HepG2 (cell line): ENCODE measurements at regions not wholly inside any gene's neighbourhood (a gene's known extent, or its start where the extent isn't known, plus 50 kb on each side); places are given as distances from the start of the nearest gene placed in this dataset.
"Not testable (repeated sequence)": the region's sequence is repeated elsewhere in the genome, so short reads cannot be mapped to it uniquely, and the experiment has no call there.

ENCODE experiments used
- ATAC-seq: fragments of 200-7000 bp; cut with Tn5 transposase; 3 replicates; pipeline ENCODE4 v1.9.1; 2020; ENCODE audit warnings: mild to moderate bottlenecking, moderate library complexity
- BruUV-seq: library from RNA; stranded (reverse); fragments of 400-500 nt; replicated peaks from 2 replicates; lab custom pipeline; 2021; lab: Mats Ljungman, UMichigan
- CTCF ChIA-PET: fragments of 300-600 bp; formaldehyde crosslinking; extraction: SDS; loops from one replicate; lab custom pipeline; 2021; ENCODE audit warnings: low total read pairs, inconsistent platforms, low intra/inter-chr PET ratio; lab: Yijun Ruan, JAX
- POLR2A ChIA-PET: fragments of 350-600 bp; sonication (Branson Sonifier 250); formaldehyde crosslinking; loops from one replicate; lab custom pipeline; 2020; ENCODE audit warnings: antibody characterized with exemption, inconsistent platforms; lab: Yijun Ruan, JAX
- DNase-seq: peaks from one replicate; pipeline ENCODE4 v3.0.0-alpha.2; 2015; ENCODE audit warnings: low spot score
- FAIRE-seq: peaks from 3 replicates; lab custom pipeline; 2011; peaks lifted over from hg19 to GRCh38; lab: Jason Lieb, UNC
- H2AFZ ChIP-seq: one replicate; pipeline ENCODE4 v1.6.1; 2011; ENCODE audit warnings: low read length, inconsistent platforms
- H3K27ac ChIP-seq: fragments of 300-600 bp; 3 replicates; pipeline ENCODE4 v1.8.0; 2011; ENCODE audit warnings: mixed run types, mild to moderate bottlenecking, mixed read lengths, low read length, inconsistent platforms; ENCODE audit not compliant: insufficient read depth; ENCODE audit errors: extremely low read length
- H3K27me3 ChIP-seq, 2 experiments: fragments of 200-600 bp in 1 of 2; 2 replicates in 1 of 2; 3 replicates in 1 of 2; pipeline versions ENCODE4 v1.6.0 to v1.8.0; 2011; ENCODE audit warnings: low read length in 2 of 2, mild to moderate bottlenecking in 2 of 2, moderate library complexity in 2 of 2, inconsistent platforms in 1 of 2; ENCODE audit not compliant: insufficient read depth in 2 of 2, control insufficient read depth in 1 of 2
- H3K36me3 ChIP-seq, 2 experiments: fragments of 200-600 bp in 1 of 2; replicated peaks in 1 of 2; 2 replicates in 1 of 2; 3 replicates in 1 of 2; pipeline versions ENCODE4 v1.5.1 to v1.8.0; 2011; ENCODE audit warnings: low read length in 2 of 2, inconsistent platforms in 1 of 2; ENCODE audit not compliant: insufficient read depth in 2 of 2, control insufficient read depth in 1 of 2
- H3K4me1 ChIP-seq: 2 replicates; pipeline ENCODE4 v1.5.1; 2012; ENCODE audit warnings: low read length, inconsistent platforms; ENCODE audit not compliant: insufficient read depth
- H3K4me2 ChIP-seq: 2 replicates; pipeline ENCODE4 v1.6.0; 2011; ENCODE audit warnings: low read depth, low read length, inconsistent platforms
- H3K4me3 ChIP-seq, 3 experiments: fragments of 200-600 bp in 1 of 3; sonication (generic), shearing (Covaris generic) in 1 of 3; replicated peaks in 1 of 3; 2 replicates each; pipeline ENCODE4 v1.5.1; 2011 to 2016; ENCODE audit warnings: low read length in 3 of 3, inconsistent platforms in 2 of 3, low read depth in 2 of 3, mild to moderate bottlenecking in 2 of 3, control low read depth in 1 of 3, mixed read lengths in 1 of 3; ENCODE audit not compliant: insufficient read depth in 1 of 3
- H3K79me2 ChIP-seq: one replicate; pipeline ENCODE4 v1.6.1; 2011; ENCODE audit warnings: low read length, inconsistent platforms; ENCODE audit not compliant: insufficient read depth
- H3K9ac ChIP-seq: 2 replicates; pipeline ENCODE4 v1.6.0; 2011; ENCODE audit warnings: mild to moderate bottlenecking, low read depth, low read length, inconsistent platforms; ENCODE audit not compliant: insufficient read depth
- H3K9me3 ChIP-seq: 2 replicates; pipeline ENCODE4 v1.5.1; 2012; ENCODE audit warnings: mild to moderate bottlenecking, low read length
- H4K20me1 ChIP-seq: 2 replicates; pipeline ENCODE4 v1.6.0; 2011; ENCODE audit warnings: inconsistent platforms, mild to moderate bottlenecking, low read length, moderate library complexity; ENCODE audit not compliant: insufficient read depth
- ARID2 ChIP-seq: sonication (generic); formaldehyde crosslinking; IDR thresholded peaks from 2 replicates; pipeline ENCODE4 v1.8.1; 2022; ENCODE audit warnings: mild to moderate bottlenecking, missing genetic modification reagents, borderline replicate concordance
- EED ChIP-seq: sonication (generic); formaldehyde crosslinking; IDR thresholded peaks from 2 replicates; pipeline ENCODE4 v1.5.0; 2020; ENCODE audit warnings: mild to moderate bottlenecking, missing genetic modification reagents
- FOXO1 ChIP-seq: sonication (generic); formaldehyde crosslinking; IDR thresholded peaks from 2 replicates; pipeline ENCODE4 v1.4.0; 2020; ENCODE audit warnings: missing genetic modification reagents
- IRX3 ChIP-seq: sonication (generic); formaldehyde crosslinking; IDR thresholded peaks from 2 replicates; pipeline ENCODE4 v1.8.1; 2023; ENCODE audit warnings: mild to moderate bottlenecking, low read depth, missing genetic modification reagents, borderline replicate concordance
- ZNF775 ChIP-seq: sonication (generic); formaldehyde crosslinking; IDR thresholded peaks from 2 replicates; pipeline ENCODE4 v1.4.0; 2020; ENCODE audit warnings: missing genetic modification reagents, mild to moderate bottlenecking, moderate library complexity, borderline replicate concordance
- WGBS: methylation state at CpG from one replicate; pipeline ENCODE4 v1.1.6; 2017; ENCODE audit warnings: low lambda C conversion rate; 5-methylcytosine and 5-hydroxymethylcytosine counted together
- in situ Hi-C: cut with HindIII; loops from 2 replicates; pipeline ENCODE4 v1.10.0; 2017; ENCODE audit warnings: low pct_unique_long_range_greater_than_20kb; ENCODE audit not compliant: extremely low pct_ligation_motif_present
- intact Hi-C: fragments of 100-400 bp; cut with micrococcal nuclease; formaldehyde crosslinking; loops from one replicate; pipeline ENCODE4 v1.10.0; 2022; ENCODE audit not compliant: unreplicated experiment
- TF ChIP-seq, protein P1 (sequence below): sonication (generic); formaldehyde crosslinking; IDR thresholded peaks from 2 replicates; pipeline ENCODE4 v1.4.0; 2020; ENCODE audit warnings: missing genetic modification reagents, borderline replicate concordance
- TF ChIP-seq, protein P2 (sequence below), 2 experiments: sonication (generic) in 1 of 2; formaldehyde crosslinking in 1 of 2; IDR thresholded peaks; 2 replicates each; pipeline versions ENCODE4 v1.5.1 to v1.6.1; 2011 to 2020; ENCODE audit warnings: borderline replicate concordance in 1 of 2, low read depth in 1 of 2, low read length in 1 of 2, mild to moderate bottlenecking in 1 of 2, missing genetic modification reagents in 1 of 2, moderate library complexity in 1 of 2

DNA sequence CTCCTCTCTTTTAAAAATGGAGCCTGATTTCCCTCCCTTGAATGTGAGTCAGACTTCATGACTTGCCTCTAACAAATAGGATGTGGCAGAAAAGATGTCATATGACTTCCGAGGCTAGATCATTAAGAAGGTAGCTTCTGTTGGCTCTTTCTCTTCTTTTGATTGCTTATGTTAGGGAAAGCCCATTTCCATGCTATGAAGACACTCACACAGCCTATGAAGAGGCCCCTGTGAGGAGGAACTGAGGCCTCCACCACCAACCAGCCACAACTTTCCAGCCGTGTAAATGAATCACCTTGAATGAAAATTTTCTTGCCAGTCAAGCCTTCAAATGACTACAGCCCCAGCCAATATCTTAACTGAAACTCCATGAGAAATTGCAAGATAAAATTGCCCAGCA, 413.4 kb downstream of the TMEM38B start:
- ChIA-PET CTCF (no interaction called here), POLR2A (no interaction called here)
- WGBS = 32% methylated on average over 2 of the region's 2 CpGs
- Histone ChIP-seq H3K4me3 (no peak overlapping the region), H3K36me3 (no peaks in the 10 kb centered on the region), H3K27ac (no peak overlapping the region), H3K27me3 (no peaks in the 10 kb centered on the region), H3K4me1 (no peaks in the 10 kb centered on the region), H2AFZ (no peak overlapping the region), H3K4me2 (no peak overlapping the region), H3K9me3 (no peaks in the 10 kb centered on the region), H4K20me1 (no peaks in the 10 kb centered on the region), H3K9ac (no peak overlapping the region), H3K79me2 (no peaks in the 10 kb centered on the region)
- TF ChIP-seq FOXO1 (CRISPR knock-in tag) = no peak
- TF ChIP-seq EED (CRISPR knock-in tag) = no peak
- TF ChIP-seq, protein P1, sequence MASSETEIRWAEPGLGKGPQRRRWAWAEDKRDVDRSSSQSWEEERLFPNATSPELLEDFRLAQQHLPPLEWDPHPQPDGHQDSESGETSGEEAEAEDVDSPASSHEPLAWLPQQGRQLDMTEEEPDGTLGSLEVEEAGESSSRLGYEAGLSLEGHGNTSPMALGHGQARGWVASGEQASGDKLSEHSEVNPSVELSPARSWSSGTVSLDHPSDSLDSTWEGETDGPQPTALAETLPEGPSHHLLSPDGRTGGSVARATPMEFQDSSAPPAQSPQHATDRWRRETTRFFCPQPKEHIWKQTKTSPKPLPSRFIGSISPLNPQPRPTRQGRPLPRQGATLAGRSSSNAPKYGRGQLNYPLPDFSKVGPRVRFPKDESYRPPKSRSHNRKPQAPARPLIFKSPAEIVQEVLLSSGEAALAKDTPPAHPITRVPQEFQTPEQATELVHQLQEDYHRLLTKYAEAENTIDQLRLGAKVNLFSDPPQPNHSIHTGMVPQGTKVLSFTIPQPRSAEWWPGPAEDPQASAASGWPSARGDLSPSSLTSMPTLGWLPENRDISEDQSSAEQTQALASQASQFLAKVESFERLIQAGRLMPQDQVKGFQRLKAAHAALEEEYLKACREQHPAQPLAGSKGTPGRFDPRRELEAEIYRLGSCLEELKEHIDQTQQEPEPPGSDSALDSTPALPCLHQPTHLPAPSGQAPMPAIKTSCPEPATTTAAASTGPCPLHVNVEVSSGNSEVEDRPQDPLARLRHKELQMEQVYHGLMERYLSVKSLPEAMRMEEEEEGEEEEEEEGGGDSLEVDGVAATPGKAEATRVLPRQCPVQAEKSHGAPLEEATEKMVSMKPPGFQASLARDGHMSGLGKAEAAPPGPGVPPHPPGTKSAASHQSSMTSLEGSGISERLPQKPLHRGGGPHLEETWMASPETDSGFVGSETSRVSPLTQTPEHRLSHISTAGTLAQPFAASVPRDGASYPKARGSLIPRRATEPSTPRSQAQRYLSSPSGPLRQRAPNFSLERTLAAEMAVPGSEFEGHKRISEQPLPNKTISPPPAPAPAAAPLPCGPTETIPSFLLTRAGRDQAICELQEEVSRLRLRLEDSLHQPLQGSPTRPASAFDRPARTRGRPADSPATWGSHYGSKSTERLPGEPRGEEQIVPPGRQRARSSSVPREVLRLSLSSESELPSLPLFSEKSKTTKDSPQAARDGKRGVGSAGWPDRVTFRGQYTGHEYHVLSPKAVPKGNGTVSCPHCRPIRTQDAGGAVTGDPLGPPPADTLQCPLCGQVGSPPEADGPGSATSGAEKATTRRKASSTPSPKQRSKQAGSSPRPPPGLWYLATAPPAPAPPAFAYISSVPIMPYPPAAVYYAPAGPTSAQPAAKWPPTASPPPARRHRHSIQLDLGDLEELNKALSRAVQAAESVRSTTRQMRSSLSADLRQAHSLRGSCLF (CRISPR knock-in tag) = no peak
- no peak for TF ChIP-seq ARID2 (CRISPR knock-in tag)
- TF ChIP-seq, protein P2, sequence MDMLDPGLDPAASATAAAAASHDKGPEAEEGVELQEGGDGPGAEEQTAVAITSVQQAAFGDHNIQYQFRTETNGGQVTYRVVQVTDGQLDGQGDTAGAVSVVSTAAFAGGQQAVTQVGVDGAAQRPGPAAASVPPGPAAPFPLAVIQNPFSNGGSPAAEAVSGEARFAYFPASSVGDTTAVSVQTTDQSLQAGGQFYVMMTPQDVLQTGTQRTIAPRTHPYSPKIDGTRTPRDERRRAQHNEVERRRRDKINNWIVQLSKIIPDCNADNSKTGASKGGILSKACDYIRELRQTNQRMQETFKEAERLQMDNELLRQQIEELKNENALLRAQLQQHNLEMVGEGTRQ (IDR thresholded peaks at IDR 0.05; ENCODE audit: low read depth, low read length) = no peak
- TF ChIP-seq, protein P2 (CRISPR knock-in tag; IDR thresholded peaks at IDR 0.05; ENCODE audit: borderline replicate concordance) = no peak
- no peak for TF ChIP-seq IRX3 (CRISPR knock-in tag)
- TF ChIP-seq ZNF775 (CRISPR knock-in tag) = no peak
- no TSS peak for BruUV-seq
- in situ Hi-C loops (no loop called here), intact Hi-C loops (no loop called here)
- DNase-seq (no peak), ATAC-seq (no peak), FAIRE-seq (no peak)

DNA sequence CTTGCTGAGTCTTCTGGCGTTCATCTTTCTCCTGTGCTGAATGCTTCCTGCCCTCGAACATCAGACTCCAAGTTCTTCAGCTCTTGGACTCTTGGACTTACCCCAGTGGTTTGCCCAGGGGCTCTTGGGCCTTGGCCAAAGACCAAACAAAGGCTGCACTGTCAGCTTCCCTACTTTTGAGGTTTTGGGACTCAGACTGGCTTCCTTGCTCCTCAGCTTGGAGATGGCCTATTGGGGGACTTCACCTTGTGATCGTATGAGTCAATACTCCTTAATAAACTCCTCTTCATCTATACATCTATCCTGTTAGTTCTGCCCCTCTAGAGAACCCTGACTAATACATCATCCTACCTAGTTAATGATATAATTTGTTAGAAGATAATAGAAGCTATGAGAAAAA, 415.4 kb downstream of the TMEM38B start:
- H3K36me3 ChIP-seq, DNase-seq, FAIRE-seq, CTCF ChIA-PET, H3K9me3 ChIP-seq, in situ Hi-C loops, H3K79me2 ChIP-seq, H3K9ac ChIP-seq, ATAC-seq, H3K4me3 ChIP-seq, POLR2A ChIA-PET, H3K4me1 ChIP-seq, H2AFZ ChIP-seq, H3K4me2 ChIP-seq, intact Hi-C loops, H4K20me1 ChIP-seq, H3K27me3 ChIP-seq, H3K27ac ChIP-seq, BruUV-seq: not testable (repeated sequence)
- WGBS = 18% methylated on average over 3 of the region's 3 CpGs
